Cardiac muscle cell (in vitro differentiated cells and primary cell): ENCODE measurements at regions not wholly inside any gene's neighbourhood (a gene's known extent, or its start where the extent isn't known, plus 50 kb on each side); places are given as distances from the start of the nearest gene placed in this dataset.

Experiments
- DNase-seq, 2 donors: peaks; one replicate each; pipeline versions ENCODE4 v3.0.0 to v3.0.0-alpha.2; 2010 to 2017; ENCODE audit warnings: low read depth in 1 of 2, low spot score in 1 of 2
- H3K27ac ChIP-seq: fragments of 200-600 bp; sonication (generic); 2 replicates; pipeline ENCODE4 v1.5.1; 2016
- H3K27me3 ChIP-seq: fragments of 200-600 bp; sonication (generic); 2 replicates; pipeline ENCODE4 v1.6.0; 2016; ENCODE audit warnings: control low read depth
- H3K36me3 ChIP-seq: fragments of 200-600 bp; sonication (generic); 2 replicates; pipeline ENCODE4 v1.5.1; 2016; ENCODE audit warnings: control low read depth
- H3K4me1 ChIP-seq: fragments of 200-600 bp; sonication (generic); 2 replicates; pipeline ENCODE4 v1.8.1; 2017; ENCODE audit warnings: low read depth, mild to moderate bottlenecking, mixed run types
- H3K4me3 ChIP-seq: fragments of 200-600 bp; sonication (generic); 2 replicates; pipeline ENCODE4 v1.5.1; 2016; ENCODE audit warnings: mild to moderate bottlenecking
- H3K9me3 ChIP-seq: fragments of 200-600 bp; sonication (generic); 2 replicates; pipeline ENCODE4 v1.5.1; 2017; ENCODE audit warnings: low read depth, mild to moderate bottlenecking, control low read depth
- CTCF ChIP-seq: IDR thresholded peaks from 2 replicates; pipeline ENCODE4 v1.5.1; 2012; ENCODE audit warnings: low read depth, mild to moderate bottlenecking, low read length

GRCh38 chr3:145936971-145937370 lies 224.0 kb downstream of the PLOD2 start:
- no peak for DNase-seq
- Histone ChIP-seq H3K4me1 (no peaks in the 10 kb centered on the region), H3K36me3 (no peaks in the 10 kb centered on the region), H3K4me3 (no peak overlapping the region), H3K9me3 (no peaks in the 10 kb centered on the region), H3K27ac (no peak overlapping the region), H3K27me3 (no peaks in the 10 kb centered on the region)
- no peak for TF ChIP-seq CTCF

DNA sequence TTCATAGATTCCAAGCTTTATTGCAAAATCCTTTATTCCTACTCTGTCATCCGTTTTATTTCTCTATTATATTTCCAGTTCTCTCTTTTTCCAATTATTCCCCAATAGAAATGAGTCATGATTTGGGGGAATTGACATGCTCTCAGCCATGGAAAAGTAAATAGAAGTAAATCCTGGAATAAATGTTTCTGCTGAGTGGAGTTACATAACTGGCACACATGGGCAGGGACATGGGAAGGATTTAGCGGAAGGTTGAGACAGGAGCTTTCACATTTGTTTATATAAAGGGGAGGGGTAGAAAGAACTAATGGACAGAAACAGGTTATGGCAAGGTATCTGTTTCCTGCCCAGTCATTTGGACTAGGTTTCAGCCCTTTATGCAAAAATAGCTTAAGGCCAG lies 221.6 kb downstream of the PLOD2 start:
- TF ChIP-seq CTCF: no peak
- no peaks in the 10 kb centered on the region for H3K9me3 ChIP-seq
- no peak for DNase-seq
- no peaks in the 10 kb centered on the region for H3K36me3 ChIP-seq
- no peaks in the 10 kb centered on the region for H3K27me3 ChIP-seq
- H3K4me3 ChIP-seq: no peak overlapping the region
- H3K4me1 ChIP-seq: no peaks in the 10 kb centered on the region
- H3K27ac ChIP-seq: no peak overlapping the region

DNA sequence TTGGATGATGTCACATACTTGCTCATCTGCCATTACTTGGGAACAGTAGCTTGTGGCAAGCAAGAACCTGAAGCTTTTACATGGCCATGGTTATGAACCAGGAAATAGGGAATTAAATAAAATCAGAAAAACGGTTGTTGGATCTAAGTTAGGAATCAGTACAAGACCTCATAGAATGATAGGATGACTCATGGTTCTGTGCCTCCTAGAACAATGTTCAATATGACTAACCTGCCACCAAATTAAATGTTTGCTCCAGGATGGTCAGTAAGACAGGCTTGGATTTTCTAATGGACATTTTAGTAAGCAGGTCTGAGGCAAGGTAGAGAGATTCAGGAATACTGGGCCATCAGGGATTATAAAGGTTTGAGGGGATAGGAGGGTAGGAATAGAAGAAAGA lies 218.9 kb downstream of the PLOD2 start:
- no peaks in the 10 kb centered on the region for H3K4me1 ChIP-seq
- H3K9me3 ChIP-seq: no peaks in the 10 kb centered on the region
- no peak overlapping the region for H3K27ac ChIP-seq
- DNase-seq: no peak
- TF ChIP-seq CTCF: no peak
- H3K27me3 ChIP-seq: no peaks in the 10 kb centered on the region
- no peaks in the 10 kb centered on the region for H3K36me3 ChIP-seq
- no peak overlapping the region for H3K4me3 ChIP-seq

DNA sequence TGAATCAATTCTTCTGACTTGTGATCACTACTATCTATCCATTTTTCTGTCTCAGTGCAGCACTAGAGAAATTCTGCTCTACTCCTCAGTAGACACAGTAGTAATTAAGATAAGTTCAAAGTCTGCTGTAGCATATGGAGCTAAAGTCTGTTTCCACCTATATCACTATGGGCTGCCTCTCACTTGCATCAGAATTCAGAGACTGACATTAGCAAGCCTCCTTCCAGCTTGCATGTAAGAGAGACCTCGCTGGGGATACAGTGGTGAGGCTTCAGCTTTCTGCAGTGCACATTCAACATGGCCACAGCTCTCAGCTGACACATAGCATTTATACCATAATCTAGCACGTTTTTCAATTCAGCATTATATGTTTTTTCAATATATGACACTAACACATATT lies 217.0 kb downstream of the PLOD2 start:
- no peaks in the 10 kb centered on the region for H3K27me3 ChIP-seq
- no peak overlapping the region for H3K27ac ChIP-seq
- DNase-seq: no peak
- no peaks in the 10 kb centered on the region for H3K4me1 ChIP-seq
- no peaks in the 10 kb centered on the region for H3K9me3 ChIP-seq
- no peak overlapping the region for H3K4me3 ChIP-seq
- TF ChIP-seq CTCF: no peak
- H3K36me3 ChIP-seq: no peaks in the 10 kb centered on the region

DNA sequence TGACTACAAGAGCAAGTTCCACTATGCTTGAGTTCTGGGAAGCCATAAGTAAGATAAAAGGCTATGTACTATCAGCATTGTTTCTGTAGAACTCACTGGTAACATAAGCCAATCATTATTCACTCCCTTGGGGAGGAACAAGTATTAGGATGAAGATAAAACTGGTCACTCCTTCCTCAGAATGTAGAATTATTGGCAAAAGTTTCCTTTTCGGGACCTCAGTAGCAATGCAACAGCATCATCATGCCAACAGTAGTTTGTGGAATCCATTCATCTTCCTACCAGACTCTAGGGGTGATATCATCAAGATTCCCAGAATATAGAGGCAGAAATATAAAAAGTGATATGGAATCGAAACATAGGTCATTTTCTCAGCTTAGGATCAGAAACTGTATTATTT lies 209.5 kb downstream of the PLOD2 start:
- DNase-seq: peak in 1 of 2 donors; percentile 4
- no peak for TF ChIP-seq CTCF
- Histone ChIP-seq H3K9me3 (no peaks in the 10 kb centered on the region), H3K27ac (no peak overlapping the region), H3K4me1 (no peaks in the 10 kb centered on the region), H3K27me3 (no peaks in the 10 kb centered on the region), H3K4me3 (no peak overlapping the region), H3K36me3 (no peaks in the 10 kb centered on the region)

DNA sequence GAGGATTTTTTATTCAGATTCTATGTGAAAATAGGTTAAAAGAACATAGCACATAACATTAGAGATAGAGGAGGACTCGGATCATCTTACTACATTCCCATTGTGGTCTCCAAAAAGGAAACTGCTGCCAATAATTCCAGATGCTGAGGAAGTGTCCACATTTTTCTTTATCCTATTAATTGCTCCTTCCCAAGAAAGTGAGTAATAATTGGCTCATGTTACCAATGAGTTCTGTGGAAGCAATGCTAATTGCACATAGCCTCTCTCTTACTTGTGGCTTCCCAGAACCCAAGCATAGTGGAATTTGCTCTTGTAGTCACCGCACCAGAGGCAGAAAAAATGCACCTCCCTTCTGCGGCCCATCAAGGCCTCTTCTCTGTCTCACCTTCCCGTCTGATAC lies 208.4 kb downstream of the PLOD2 start:
- Histone ChIP-seq H3K4me1 (no peaks in the 10 kb centered on the region), H3K36me3 (no peaks in the 10 kb centered on the region), H3K9me3 (no peaks in the 10 kb centered on the region), H3K4me3 (no peak overlapping the region), H3K27ac (no peak overlapping the region), H3K27me3 (no peaks in the 10 kb centered on the region)
- no peak for TF ChIP-seq CTCF
- peak in 1 of 2 donors; percentile 86 for DNase-seq
